ENCODE measurements at regions not wholly inside any gene's neighbourhood (a gene's known extent, or its start where the extent isn't known, plus 50 kb on each side); places are given as distances from the start of the nearest gene placed in this dataset.

DNA sequence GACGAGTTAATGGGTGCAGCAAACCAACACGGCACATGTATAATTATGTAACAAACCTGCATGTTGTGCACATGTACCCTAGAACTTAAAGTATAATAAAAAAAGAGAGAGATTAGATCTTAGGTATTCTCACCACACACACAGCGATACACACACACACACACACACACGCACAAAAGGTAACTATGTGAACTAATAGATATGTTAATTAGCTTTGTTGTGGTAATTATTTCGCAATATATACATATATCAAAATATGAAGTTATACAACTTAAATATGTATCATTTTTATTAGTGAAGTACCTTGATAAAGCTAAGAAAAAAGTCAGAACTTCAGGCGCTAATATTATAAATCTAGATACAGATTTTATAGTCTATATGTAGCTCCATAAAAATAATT, 849.2 kb downstream of the IPMK start:
- TF ChIP-seq CTCF (IDR thresholded peaks at IDR 0.05) (no peak), SIN3A (IDR thresholded peaks at IDR 0.05; ENCODE audit: borderline replicate concordance, insufficient read depth, low read depth, low read length) (no peak), POLR2AphosphoS5 (IDR thresholded peaks at IDR 0.05; ENCODE audit: low read depth, low read length) (no peak)
- TF ChIP-seq, protein P1, sequence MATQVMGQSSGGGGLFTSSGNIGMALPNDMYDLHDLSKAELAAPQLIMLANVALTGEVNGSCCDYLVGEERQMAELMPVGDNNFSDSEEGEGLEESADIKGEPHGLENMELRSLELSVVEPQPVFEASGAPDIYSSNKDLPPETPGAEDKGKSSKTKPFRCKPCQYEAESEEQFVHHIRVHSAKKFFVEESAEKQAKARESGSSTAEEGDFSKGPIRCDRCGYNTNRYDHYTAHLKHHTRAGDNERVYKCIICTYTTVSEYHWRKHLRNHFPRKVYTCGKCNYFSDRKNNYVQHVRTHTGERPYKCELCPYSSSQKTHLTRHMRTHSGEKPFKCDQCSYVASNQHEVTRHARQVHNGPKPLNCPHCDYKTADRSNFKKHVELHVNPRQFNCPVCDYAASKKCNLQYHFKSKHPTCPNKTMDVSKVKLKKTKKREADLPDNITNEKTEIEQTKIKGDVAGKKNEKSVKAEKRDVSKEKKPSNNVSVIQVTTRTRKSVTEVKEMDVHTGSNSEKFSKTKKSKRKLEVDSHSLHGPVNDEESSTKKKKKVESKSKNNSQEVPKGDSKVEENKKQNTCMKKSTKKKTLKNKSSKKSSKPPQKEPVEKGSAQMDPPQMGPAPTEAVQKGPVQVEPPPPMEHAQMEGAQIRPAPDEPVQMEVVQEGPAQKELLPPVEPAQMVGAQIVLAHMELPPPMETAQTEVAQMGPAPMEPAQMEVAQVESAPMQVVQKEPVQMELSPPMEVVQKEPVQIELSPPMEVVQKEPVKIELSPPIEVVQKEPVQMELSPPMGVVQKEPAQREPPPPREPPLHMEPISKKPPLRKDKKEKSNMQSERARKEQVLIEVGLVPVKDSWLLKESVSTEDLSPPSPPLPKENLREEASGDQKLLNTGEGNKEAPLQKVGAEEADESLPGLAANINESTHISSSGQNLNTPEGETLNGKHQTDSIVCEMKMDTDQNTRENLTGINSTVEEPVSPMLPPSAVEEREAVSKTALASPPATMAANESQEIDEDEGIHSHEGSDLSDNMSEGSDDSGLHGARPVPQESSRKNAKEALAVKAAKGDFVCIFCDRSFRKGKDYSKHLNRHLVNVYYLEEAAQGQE (IDR thresholded peaks at IDR 0.05; ENCODE audit: insufficient read depth in 1 of 2, low read depth in 2 of 2, low read length in 1 of 2): no peak

All from Panc1 (cell line).